Fibroblast of lung (primary cell): ENCODE measurements at regions not wholly inside any gene's neighbourhood (a gene's known extent, or its start where the extent isn't known, plus 50 kb on each side); places are given as distances from the start of the nearest gene placed in this dataset.

Source experiments
- EZH2 ChIP-seq: IDR thresholded peaks from 2 replicates; pipeline ENCODE4 v1.5.1; 2012; ENCODE audit warnings: low read length, control low read depth, mild to moderate bottlenecking; ENCODE audit errors: missing control alignments
- TF ChIP-seq, protein P1 (sequence below), 2 donors: IDR thresholded peaks in 1 of 2; conservative IDR thresholded peaks in 1 of 2; 1 replicate in 1 of 2; 2 replicates in 1 of 2; pipeline ENCODE4 v1.5.1; 2011 to 2012; ENCODE audit warnings: low read length in 2 of 2, control low read depth in 1 of 2, inconsistent platforms in 1 of 2, low read depth in 1 of 2, mild to moderate bottlenecking in 1 of 2

DNA sequence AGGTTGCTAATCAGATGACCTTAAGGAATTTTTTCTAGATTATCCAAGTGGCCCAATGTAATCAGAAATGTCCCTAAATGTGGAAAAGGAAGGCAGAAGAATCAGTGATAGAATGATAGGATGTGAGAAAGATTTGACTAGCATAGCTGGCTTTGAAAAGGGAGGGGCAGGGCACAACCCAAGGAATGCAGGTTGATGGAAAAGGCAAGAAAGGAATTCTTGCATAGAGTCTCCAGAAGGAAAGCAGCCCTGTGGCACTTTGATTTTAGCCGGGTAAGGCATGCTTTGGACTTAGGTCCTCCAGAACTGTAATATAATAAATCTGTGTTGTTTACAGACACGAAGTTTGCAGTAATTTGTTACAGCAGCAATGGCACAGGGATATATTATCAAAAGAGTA is 375.7 kb upstream of the B3GALT2 start:
- TF ChIP-seq, protein P1, sequence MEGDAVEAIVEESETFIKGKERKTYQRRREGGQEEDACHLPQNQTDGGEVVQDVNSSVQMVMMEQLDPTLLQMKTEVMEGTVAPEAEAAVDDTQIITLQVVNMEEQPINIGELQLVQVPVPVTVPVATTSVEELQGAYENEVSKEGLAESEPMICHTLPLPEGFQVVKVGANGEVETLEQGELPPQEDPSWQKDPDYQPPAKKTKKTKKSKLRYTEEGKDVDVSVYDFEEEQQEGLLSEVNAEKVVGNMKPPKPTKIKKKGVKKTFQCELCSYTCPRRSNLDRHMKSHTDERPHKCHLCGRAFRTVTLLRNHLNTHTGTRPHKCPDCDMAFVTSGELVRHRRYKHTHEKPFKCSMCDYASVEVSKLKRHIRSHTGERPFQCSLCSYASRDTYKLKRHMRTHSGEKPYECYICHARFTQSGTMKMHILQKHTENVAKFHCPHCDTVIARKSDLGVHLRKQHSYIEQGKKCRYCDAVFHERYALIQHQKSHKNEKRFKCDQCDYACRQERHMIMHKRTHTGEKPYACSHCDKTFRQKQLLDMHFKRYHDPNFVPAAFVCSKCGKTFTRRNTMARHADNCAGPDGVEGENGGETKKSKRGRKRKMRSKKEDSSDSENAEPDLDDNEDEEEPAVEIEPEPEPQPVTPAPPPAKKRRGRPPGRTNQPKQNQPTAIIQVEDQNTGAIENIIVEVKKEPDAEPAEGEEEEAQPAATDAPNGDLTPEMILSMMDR (conservative IDR thresholded peaks at IDR 0.05 in 1 of 2, IDR thresholded peaks at IDR 0.05 in 1 of 2; ENCODE audit: low read depth in 1 of 2, low read length in 2 of 2), result no peak
- TF ChIP-seq EZH2, result no peak
